ENCODE measurements at regions not wholly inside any gene's neighbourhood (a gene's known extent, or its start where the extent isn't known, plus 50 kb on each side); places are given as distances from the start of the nearest gene placed in this dataset.

- peaks cover 54% of the 10 kb centered on the region for H3F3A ChIP-seq (replicated peaks; ENCODE audit: insufficient read depth)
- no peaks in the 10 kb centered on the region for H3K9me3 ChIP-seq
- no peak overlapping the region for H2AFZ ChIP-seq (ENCODE audit: low read depth)
- H3K79me2 ChIP-seq (ENCODE audit: insufficient read depth) = peaks cover 46% of the 10 kb centered on the region
- H3K9ac ChIP-seq = peak overlapping the region; percentile 98
- TF ChIP-seq MXI1 (IDR thresholded peaks at IDR 0.05; ENCODE audit: low read depth, low read length) (peak; percentile 81; the same call in 1 of the 2 replicates), USF2 (IDR thresholded peaks at IDR 0.05; ENCODE audit: borderline replicate concordance, low read depth, low read length) (0 out of 2 replicates have a peak, but pooled peaks have one; percentile 8), GATA2 (CRISPR knock-in tag; IDR thresholded peaks at IDR 0.05) (no peak)
- H3K27ac ChIP-seq (ENCODE audit: low read depth in 2 of 2, low read length in 1 of 2) = peak overlapping the region; percentile 88 to 97
- no peaks in the 10 kb centered on the region for H3K27me3 ChIP-seq (ENCODE audit: insufficient read depth)
- WGBS (ENCODE audit: low lambda C conversion rate) = 0% methylated on average over 15 of the region's 18 CpGs
- peak overlapping the region; percentile 97 for H3K4me2 ChIP-seq
- ChIA-PET POLR2A (interaction anchor here (0.7 to 7.7 kb wide), 39 partner anchors 9 to 1715 kb away, joined by 3 to 623 read pairs (median 6); a partner anchor contains a TSS), CTCF (interaction anchor here (0.8 to 3.0 kb wide), 3 partner anchors 10 to 32 kb away, joined by 3 to 11 read pairs (median 8); a partner anchor contains a TSS)
- peak; percentile 50 for DNase-seq
- H3K4me1 ChIP-seq (ENCODE audit: control insufficient read depth in 1 of 2, insufficient read depth in 2 of 2, low read depth in 1 of 2, low read length in 1 of 2) = no peaks in the 10 kb centered on the region; a peak in 3 of 4 replicates
- no peaks in the 10 kb centered on the region for H3K36me3 ChIP-seq (replicated peaks in 1 of 2; ENCODE audit: control insufficient read depth in 1 of 2, insufficient read depth in 2 of 2, low read length in 1 of 2)
- H3K9me2 ChIP-seq = no peaks in the 10 kb centered on the region
- H3K4me3 ChIP-seq (ENCODE audit: low read depth in 2 of 2, low read length in 1 of 2) = peak overlapping the region; percentile 82 to 90
- peaks cover 9% of the 10 kb centered on the region for H4K20me1 ChIP-seq (ENCODE audit: insufficient read depth)
Measured at GRCh38 chr6:26156850-26157250, 69.6 kb downstream of the HFE start.

GRCh38 chr6:26157251-26158075, 70.2 kb downstream of the HFE start:
- Histone ChIP-seq H3K9ac (peak overlapping the region; percentile 98), H2AFZ (ENCODE audit: low read depth) (no peak overlapping the region), H3K27ac (ENCODE audit: low read depth in 2 of 2, low read length in 1 of 2) (peak overlapping the region; percentile 88 to 97), H3K9me2 (no peaks in the 10 kb centered on the region), H4K20me1 (ENCODE audit: insufficient read depth) (peaks cover 9% of the 10 kb centered on the region), H3K4me1 (ENCODE audit: control insufficient read depth in 1 of 2, insufficient read depth in 2 of 2, low read depth in 1 of 2, low read length in 1 of 2) (no peaks in the 10 kb centered on the region; a peak in 3 of 4 replicates), H3K4me3 (ENCODE audit: low read depth in 2 of 2, low read length in 1 of 2) (peak overlapping the region; percentile 82 to 90), H3K79me2 (ENCODE audit: insufficient read depth) (peaks cover 52% of the 10 kb centered on the region), H3K4me2 (peak overlapping the region; percentile 97), H3K9me3 (no peaks in the 10 kb centered on the region), H3K36me3 (replicated peaks in 1 of 2; ENCODE audit: control insufficient read depth in 1 of 2, insufficient read depth in 2 of 2, low read length in 1 of 2) (no peaks in the 10 kb centered on the region), H3F3A (replicated peaks; ENCODE audit: insufficient read depth) (peaks cover 53% of the 10 kb centered on the region), H3K27me3 (ENCODE audit: insufficient read depth) (no peaks in the 10 kb centered on the region)
- WGBS (ENCODE audit: low lambda C conversion rate) = 1% methylated on average over 29 of the region's 29 CpGs
- DNase-seq = peak; percentile 82
- CTCF ChIA-PET = interaction anchor here (0.8 to 3.1 kb wide), 5 partner anchors 9 to 31 kb away, joined by 3 to 18 read pairs (median 10); a partner anchor contains a TSS
- POLR2A ChIA-PET = interaction anchor here (0.6 to 7.7 kb wide), 44 partner anchors 9 to 1736 kb away, joined by 3 to 623 read pairs (median 7); a partner anchor contains a TSS
- TF ChIP-seq SMC3 (IDR thresholded peaks at IDR 0.05; ENCODE audit: low read depth, low read length) (no peak), CHD2 (IDR thresholded peaks at IDR 0.05; ENCODE audit: low read length, partially characterized antibody) (peak; percentile 65), TEAD4 (IDR thresholded peaks at IDR 0.05; ENCODE audit: borderline replicate concordance, insufficient read depth) (no peak), ELF1 (IDR thresholded peaks at IDR 0.05) (no peak; the same call in 1 of the 2 replicates), FOSL2 (IDR thresholded peaks at IDR 0.05; ENCODE audit: borderline replicate concordance, low read depth) (no peak), NRF1 (IDR thresholded peaks at IDR 0.05; ENCODE audit: low read depth, low read length) (no peak), GATA2 (CRISPR knock-in tag; IDR thresholded peaks at IDR 0.05) (0 out of 2 replicates have a peak, but pooled peaks have one; percentile 7), FOXM1 (IDR thresholded peaks at IDR 0.05; ENCODE audit: low read depth) (no peak; the same call in 1 of the 2 replicates), TAF1 (IDR thresholded peaks at IDR 0.05; ENCODE audit: borderline replicate concordance, low read depth, low read length) (peak; percentile 8; the same call in 1 of the 2 replicates), USF1 (IDR thresholded peaks at IDR 0.05; ENCODE audit: borderline replicate concordance, low read depth) (no peak), MXI1 (IDR thresholded peaks at IDR 0.05; ENCODE audit: low read depth, low read length) (no peak), ZBTB33 (IDR thresholded peaks at IDR 0.05; ENCODE audit: borderline replicate concordance, low read depth) (no peak), RCOR1 (IDR thresholded peaks at IDR 0.05; ENCODE audit: low read length) (0 out of 2 replicates have a peak, but pooled peaks have one; percentile 8), EZH2phosphoT487 (IDR thresholded peaks at IDR 0.05; ENCODE audit: borderline replicate concordance, low read depth) (no peak), IRF3 (IDR thresholded peaks at IDR 0.05; ENCODE audit: low read depth, low read length) (peak; percentile 60)
- TF ChIP-seq, protein P1, sequence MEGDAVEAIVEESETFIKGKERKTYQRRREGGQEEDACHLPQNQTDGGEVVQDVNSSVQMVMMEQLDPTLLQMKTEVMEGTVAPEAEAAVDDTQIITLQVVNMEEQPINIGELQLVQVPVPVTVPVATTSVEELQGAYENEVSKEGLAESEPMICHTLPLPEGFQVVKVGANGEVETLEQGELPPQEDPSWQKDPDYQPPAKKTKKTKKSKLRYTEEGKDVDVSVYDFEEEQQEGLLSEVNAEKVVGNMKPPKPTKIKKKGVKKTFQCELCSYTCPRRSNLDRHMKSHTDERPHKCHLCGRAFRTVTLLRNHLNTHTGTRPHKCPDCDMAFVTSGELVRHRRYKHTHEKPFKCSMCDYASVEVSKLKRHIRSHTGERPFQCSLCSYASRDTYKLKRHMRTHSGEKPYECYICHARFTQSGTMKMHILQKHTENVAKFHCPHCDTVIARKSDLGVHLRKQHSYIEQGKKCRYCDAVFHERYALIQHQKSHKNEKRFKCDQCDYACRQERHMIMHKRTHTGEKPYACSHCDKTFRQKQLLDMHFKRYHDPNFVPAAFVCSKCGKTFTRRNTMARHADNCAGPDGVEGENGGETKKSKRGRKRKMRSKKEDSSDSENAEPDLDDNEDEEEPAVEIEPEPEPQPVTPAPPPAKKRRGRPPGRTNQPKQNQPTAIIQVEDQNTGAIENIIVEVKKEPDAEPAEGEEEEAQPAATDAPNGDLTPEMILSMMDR (IDR thresholded peaks at IDR 0.05) = no peak

All from SK-N-SH (cell line).